ENCODE measurements at regions not wholly inside any gene's neighbourhood (a gene's known extent, or its start where the extent isn't known, plus 50 kb on each side); places are given as distances from the start of the nearest gene placed in this dataset.

- H3K36me3 ChIP-seq, result no peaks in the 10 kb centered on the region
- H3K4me3 ChIP-seq, result no peak overlapping the region
- no peaks in the 10 kb centered on the region for H3K9me3 ChIP-seq
- no peak for DNase-seq
- no peaks in the 10 kb centered on the region for H3K27me3 ChIP-seq
- peak; percentile 42 to 53 for TF ChIP-seq CTCF (IDR thresholded peaks at IDR 0.05)
- no peak overlapping the region for H3K27ac ChIP-seq
- intact Hi-C loops (cut with DNase I; ENCODE audit: low total_unique reads), result no loop called here
- H3K4me1 ChIP-seq, result peaks cover 0 to 3% (median 0%) of the 10 kb centered on the region in 4 donors
These were observed 113.2 kb upstream of the DGKB start for GRCh38 chr7:15015545-15016314.

DNA sequence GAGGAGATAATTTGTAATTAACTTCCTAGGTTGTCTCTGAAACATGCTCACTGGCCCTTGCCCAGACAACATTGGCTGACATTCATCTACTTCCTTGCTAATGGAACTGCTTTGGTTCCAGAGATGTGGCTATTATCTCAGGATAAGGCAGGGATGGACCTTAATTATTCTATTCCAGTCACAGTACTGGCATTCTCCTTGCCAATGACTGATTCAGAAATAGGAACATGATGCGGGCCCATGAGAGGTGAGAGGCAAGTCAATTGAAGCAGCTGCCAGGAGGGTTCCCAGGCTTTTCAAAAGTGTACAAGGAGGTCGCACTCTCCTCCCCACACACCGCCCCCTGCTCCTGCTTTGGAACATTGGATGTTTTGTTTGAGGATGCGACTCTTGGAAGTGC, 109.6 kb upstream of the DGKB start:
- no peak for DNase-seq
- no peak overlapping the region for H3K4me3 ChIP-seq
- peaks cover 0 to 3% (median 0%) of the 10 kb centered on the region in 4 donors for H3K4me1 ChIP-seq
- intact Hi-C loops (cut with DNase I; ENCODE audit: low total_unique reads), result no loop called here
- H3K27ac ChIP-seq, result no peak overlapping the region
- H3K36me3 ChIP-seq, result no peaks in the 10 kb centered on the region
- no peak for TF ChIP-seq CTCF (IDR thresholded peaks at IDR 0.05)
- no peaks in the 10 kb centered on the region for H3K27me3 ChIP-seq
- no peaks in the 10 kb centered on the region for H3K9me3 ChIP-seq

DNA sequence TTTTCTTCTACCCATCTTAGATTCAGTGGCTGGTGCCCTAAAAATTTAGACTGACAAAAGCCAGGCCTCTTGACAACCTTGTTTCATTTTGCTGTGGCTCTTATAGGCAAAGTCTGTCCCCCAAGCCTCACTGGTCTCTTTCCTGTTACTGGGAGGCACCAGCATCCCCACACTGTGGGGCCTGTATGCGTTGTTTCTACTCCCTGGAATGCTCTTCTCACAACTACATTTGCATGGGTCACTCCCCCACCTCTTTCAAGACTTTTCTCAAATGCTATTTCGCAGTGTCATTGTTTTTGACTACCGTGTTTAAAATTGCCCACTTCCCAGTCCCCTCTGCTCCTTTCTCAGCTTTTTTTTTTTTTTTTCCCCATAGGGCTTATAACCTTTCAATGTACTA, 108.7 kb upstream of the DGKB start:
- Histone ChIP-seq H3K4me3 (no peak overlapping the region), H3K4me1 (peaks cover 0 to 3% (median 0%) of the 10 kb centered on the region in 4 donors), H3K27ac (no peak overlapping the region), H3K9me3 (no peaks in the 10 kb centered on the region), H3K27me3 (no peaks in the 10 kb centered on the region), H3K36me3 (no peaks in the 10 kb centered on the region)
- intact Hi-C loops (cut with DNase I; ENCODE audit: low total_unique reads), result no loop called here
- DNase-seq, result no peak
- TF ChIP-seq CTCF (IDR thresholded peaks at IDR 0.05), result no peak

DNA sequence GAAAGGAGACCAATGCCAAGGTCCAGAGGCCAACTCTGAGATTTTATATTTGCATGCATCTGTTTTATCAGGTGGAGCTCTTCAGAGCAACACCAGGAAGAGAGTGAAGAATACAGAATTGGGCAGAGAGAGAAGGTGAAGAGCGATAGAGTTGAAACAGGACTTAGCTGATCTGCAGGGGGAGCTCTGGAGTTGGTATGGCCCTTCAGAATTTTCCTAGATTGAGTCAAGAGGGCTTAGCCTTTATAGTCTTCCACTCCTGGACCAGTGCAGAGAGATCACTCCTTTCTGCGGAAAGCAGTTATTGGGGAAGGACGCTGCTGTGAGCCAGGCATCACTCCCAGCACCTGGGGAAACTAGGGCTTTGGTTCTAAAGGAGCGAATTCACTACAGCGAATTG, 105.0 kb upstream of the DGKB start:
- H3K4me3 ChIP-seq, result no peak overlapping the region
- no peaks in the 10 kb centered on the region for H3K36me3 ChIP-seq
- no peak for DNase-seq
- intact Hi-C loops (cut with DNase I; ENCODE audit: low total_unique reads), result no loop called here
- H3K27ac ChIP-seq, result no peak overlapping the region
- H3K4me1 ChIP-seq, result no peaks in the 10 kb centered on the region
- H3K27me3 ChIP-seq, result no peaks in the 10 kb centered on the region
- TF ChIP-seq CTCF (IDR thresholded peaks at IDR 0.05), result no peak
- no peaks in the 10 kb centered on the region for H3K9me3 ChIP-seq

- Histone ChIP-seq H3K36me3 (no peaks in the 10 kb centered on the region), H3K9me3 (no peaks in the 10 kb centered on the region), H3K27ac (no peak overlapping the region), H3K27me3 (no peaks in the 10 kb centered on the region), H3K4me1 (no peaks in the 10 kb centered on the region), H3K4me3 (no peak overlapping the region)
- intact Hi-C loops (cut with DNase I; ENCODE audit: low total_unique reads), result no loop called here
- no peak for TF ChIP-seq CTCF (IDR thresholded peaks at IDR 0.05)
- DNase-seq, result no peak
These were observed 103.1 kb upstream of the DGKB start for GRCh38 chr7:15005672-15006071.

Measured in tibial artery (tissue), 4 donors.